ENCODE measurements at regions not wholly inside any gene's neighbourhood (a gene's known extent, or its start where the extent isn't known, plus 50 kb on each side); places are given as distances from the start of the nearest gene placed in this dataset.

DNA sequence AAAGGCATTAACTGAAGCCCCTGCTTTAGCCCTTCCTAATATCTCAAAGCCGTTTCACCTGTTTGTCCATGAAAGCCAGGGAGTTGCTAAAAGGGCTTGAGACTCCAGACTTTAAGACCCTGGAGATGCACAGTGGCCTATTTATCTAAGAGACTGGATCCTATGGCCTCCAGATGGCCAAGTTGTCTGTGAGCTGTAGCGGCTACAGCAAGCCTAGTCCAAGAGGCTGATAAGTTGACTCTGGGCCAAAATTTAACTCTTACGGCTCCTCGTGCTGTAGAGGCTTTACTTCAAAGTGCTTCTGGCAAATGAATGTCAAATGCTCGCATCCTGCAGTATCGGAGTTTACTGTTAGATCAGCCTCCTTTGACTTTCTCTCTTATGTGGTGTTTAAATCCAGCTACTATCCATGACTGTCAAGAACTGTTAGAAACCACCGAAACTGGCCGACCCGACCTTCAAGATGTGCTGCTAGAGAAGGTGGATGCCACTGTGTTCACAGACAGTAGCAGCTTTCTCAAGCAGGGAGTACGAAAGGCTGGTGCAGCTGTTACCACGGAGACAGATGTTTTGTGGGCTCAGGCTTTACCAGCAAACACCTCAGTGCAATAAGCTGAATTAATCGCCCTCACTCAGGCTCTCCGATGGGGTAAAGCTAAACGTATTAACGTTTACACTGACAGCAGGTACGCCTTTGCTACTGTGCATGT, 336.7 kb upstream of the CNTNAP5 start:
- Histone ChIP-seq H4K20me1 (replicated peaks; ENCODE audit: insufficient read depth) (no peaks in the 10 kb centered on the region), H3K9me2 (ENCODE audit: insufficient read depth) (no peaks in the 10 kb centered on the region; the same call in 1 of the 2 replicates), H3K27ac (ENCODE audit: low read depth) (no peak overlapping the region), H3F3A (replicated peaks; ENCODE audit: low read depth) (no peaks in the 10 kb centered on the region), H3K4me3 (no peak overlapping the region), H3K4me2 (no peak overlapping the region), H3K36me3 (ENCODE audit: insufficient read depth) (no peaks in the 10 kb centered on the region), H3K4me1 (ENCODE audit: insufficient read depth) (no peaks in the 10 kb centered on the region), H3K27me3 (ENCODE audit: insufficient read depth) (no peaks in the 10 kb centered on the region), H3K79me2 (replicated peaks; ENCODE audit: insufficient read depth) (no peaks in the 10 kb centered on the region), H2AFZ (no peak overlapping the region)
- DNase-seq (ENCODE audit: low spot score) = no peak
- no peak overlapping the region for H3K27ac Mint-ChIP-seq
- TF ChIP-seq, protein P1, sequence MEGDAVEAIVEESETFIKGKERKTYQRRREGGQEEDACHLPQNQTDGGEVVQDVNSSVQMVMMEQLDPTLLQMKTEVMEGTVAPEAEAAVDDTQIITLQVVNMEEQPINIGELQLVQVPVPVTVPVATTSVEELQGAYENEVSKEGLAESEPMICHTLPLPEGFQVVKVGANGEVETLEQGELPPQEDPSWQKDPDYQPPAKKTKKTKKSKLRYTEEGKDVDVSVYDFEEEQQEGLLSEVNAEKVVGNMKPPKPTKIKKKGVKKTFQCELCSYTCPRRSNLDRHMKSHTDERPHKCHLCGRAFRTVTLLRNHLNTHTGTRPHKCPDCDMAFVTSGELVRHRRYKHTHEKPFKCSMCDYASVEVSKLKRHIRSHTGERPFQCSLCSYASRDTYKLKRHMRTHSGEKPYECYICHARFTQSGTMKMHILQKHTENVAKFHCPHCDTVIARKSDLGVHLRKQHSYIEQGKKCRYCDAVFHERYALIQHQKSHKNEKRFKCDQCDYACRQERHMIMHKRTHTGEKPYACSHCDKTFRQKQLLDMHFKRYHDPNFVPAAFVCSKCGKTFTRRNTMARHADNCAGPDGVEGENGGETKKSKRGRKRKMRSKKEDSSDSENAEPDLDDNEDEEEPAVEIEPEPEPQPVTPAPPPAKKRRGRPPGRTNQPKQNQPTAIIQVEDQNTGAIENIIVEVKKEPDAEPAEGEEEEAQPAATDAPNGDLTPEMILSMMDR (conservative IDR thresholded peaks at IDR 0.05; ENCODE audit: low read depth in 2 of 2) = no peak
- no peak for TF ChIP-seq EZH2 (IDR thresholded peaks at IDR 0.05; ENCODE audit: low read depth, unreplicated experiment)
- TF ChIP-seq JUNB (IDR thresholded peaks at IDR 0.05; ENCODE audit: unreplicated experiment) = no peak
- TF ChIP-seq ZNF114 (CRISPR knock-in tag; IDR thresholded peaks at IDR 0.05) = no peak
- TF ChIP-seq POLR2AphosphoS5 (IDR thresholded peaks at IDR 0.05; ENCODE audit: low read depth) = no peak
- TF ChIP-seq, protein P2, sequence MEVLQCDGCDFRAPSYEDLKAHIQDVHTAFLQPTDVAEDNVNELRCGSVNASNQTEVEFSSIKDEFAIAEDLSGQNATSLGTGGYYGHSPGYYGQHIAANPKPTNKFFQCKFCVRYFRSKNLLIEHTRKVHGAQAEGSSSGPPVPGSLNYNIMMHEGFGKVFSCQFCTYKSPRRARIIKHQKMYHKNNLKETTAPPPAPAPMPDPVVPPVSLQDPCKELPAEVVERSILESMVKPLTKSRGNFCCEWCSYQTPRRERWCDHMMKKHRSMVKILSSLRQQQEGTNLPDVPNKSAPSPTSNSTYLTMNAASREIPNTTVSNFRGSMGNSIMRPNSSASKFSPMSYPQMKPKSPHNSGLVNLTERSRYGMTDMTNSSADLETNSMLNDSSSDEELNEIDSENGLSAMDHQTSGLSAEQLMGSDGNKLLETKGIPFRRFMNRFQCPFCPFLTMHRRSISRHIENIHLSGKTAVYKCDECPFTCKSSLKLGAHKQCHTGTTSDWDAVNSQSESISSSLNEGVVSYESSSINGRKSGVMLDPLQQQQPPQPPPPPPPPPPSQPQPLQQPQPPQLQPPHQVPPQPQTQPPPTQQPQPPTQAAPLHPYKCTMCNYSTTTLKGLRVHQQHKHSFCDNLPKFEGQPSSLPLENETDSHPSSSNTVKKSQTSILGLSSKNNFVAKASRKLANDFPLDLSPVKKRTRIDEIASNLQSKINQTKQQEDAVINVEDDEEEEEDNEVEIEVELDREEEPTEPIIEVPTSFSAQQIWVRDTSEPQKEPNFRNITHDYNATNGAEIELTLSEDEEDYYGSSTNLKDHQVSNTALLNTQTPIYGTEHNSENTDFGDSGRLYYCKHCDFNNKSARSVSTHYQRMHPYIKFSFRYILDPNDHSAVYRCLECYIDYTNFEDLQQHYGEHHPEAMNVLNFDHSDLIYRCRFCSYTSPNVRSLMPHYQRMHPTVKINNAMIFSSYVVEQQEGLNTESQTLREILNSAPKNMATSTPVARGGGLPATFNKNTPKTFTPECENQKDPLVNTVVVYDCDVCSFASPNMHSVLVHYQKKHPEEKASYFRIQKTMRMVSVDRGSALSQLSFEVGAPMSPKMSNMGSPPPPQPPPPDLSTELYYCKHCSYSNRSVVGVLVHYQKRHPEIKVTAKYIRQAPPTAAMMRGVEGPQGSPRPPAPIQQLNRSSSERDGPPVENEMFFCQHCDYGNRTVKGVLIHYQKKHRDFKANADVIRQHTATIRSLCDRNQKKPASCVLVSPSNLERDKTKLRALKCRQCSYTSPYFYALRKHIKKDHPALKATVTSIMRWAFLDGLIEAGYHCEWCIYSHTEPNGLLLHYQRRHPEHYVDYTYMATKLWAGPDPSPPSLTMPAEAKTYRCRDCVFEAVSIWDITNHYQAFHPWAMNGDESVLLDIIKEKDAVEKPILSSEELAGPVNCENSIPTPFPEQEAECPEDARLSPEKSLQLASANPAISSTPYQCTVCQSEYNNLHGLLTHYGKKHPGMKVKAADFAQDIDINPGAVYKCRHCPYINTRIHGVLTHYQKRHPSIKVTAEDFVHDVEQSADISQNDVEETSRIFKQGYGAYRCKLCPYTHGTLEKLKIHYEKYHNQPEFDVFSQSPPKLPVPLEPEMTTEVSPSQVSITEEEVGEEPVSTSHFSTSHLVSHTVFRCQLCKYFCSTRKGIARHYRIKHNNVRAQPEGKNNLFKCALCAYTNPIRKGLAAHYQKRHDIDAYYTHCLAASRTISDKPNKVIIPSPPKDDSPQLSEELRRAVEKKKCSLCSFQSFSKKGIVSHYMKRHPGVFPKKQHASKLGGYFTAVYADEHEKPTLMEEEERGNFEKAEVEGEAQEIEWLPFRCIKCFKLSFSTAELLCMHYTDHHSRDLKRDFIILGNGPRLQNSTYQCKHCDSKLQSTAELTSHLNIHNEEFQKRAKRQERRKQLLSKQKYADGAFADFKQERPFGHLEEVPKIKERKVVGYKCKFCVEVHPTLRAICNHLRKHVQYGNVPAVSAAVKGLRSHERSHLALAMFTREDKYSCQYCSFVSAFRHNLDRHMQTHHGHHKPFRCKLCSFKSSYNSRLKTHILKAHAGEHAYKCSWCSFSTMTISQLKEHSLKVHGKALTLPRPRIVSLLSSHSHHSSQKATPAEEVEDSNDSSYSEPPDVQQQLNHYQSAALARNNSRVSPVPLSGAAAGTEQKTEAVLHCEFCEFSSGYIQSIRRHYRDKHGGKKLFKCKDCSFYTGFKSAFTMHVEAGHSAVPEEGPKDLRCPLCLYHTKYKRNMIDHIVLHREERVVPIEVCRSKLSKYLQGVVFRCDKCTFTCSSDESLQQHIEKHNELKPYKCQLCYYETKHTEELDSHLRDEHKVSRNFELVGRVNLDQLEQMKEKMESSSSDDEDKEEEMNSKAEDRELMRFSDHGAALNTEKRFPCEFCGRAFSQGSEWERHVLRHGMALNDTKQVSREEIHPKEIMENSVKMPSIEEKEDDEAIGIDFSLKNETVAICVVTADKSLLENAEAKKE (CRISPR knock-in tag; IDR thresholded peaks at IDR 0.05) = no peak
- TF ChIP-seq NANOG (IDR thresholded peaks at IDR 0.05; ENCODE audit: borderline replicate concordance) = no peak
- no peak for TF ChIP-seq CREB1 (CRISPR knock-in tag; IDR thresholded peaks at IDR 0.05; ENCODE audit: low read depth)
- TF ChIP-seq STAT1 (IDR thresholded peaks at IDR 0.05; ENCODE audit: unreplicated experiment) = no peak
- TF ChIP-seq ZNF331 (CRISPR knock-in tag; IDR thresholded peaks at IDR 0.05; ENCODE audit: low read depth) = no peak
- H3K27me3 Mint-ChIP-seq (ENCODE audit: insufficient read depth, low read depth, poor library complexity) = peaks cover 4% of the 10 kb centered on the region
- H3K4me1 Mint-ChIP-seq = peaks cover 10% of the 10 kb centered on the region; the same call in 2 of the 3 replicates
- no peak overlapping the region for H3K4me3 Mint-ChIP-seq
- peaks cover 15% of the 10 kb centered on the region for H3K36me3 Mint-ChIP-seq (ENCODE audit: low read depth)
- peaks cover 26% of the 10 kb centered on the region for H3K9me3 Mint-ChIP-seq
- ATAC-seq = no peak

All from GM23338 (cell line).